OCI-LY3 (cell line): ENCODE measurements at regions not wholly inside any gene's neighbourhood (a gene's known extent, or its start where the extent isn't known, plus 50 kb on each side); places are given as distances from the start of the nearest gene placed in this dataset.

ENCODE experiments used
- EZH2phosphoT487 ChIP-seq: fragments of 200-600 bp; shearing (Covaris generic); IDR thresholded peaks from 2 replicates; pipeline ENCODE4 v1.6.1; 2018; ENCODE audit warnings: antibody characterized with exemption, mixed run types, low read depth
- TF ChIP-seq, protein P1 (sequence below): fragments of 200-600, 300-600 bp; sonication (generic); IDR thresholded peaks from 2 replicates; pipeline ENCODE4 v1.5.1; 2014; ENCODE audit warnings: antibody characterized with exemption, low read length, low read depth

DNA sequence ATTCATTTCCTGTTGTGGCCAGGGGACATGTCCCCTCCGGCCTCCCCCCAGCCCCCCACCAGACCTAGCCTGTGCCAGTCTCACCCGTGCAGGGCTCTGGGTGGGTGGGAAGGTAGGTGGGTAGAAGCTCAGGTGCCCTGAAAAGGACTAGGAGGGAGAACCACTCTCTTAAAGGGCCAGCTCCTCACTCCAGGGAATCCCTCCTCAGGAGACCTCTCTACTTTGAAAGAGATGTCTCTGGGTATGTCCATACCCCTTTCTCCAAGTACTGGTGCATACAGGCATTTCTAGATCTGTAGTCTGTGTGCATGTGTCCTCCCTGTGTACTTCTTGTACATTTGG, 60.8 kb upstream of the EPB41L1 start:
- TF ChIP-seq, protein P1, sequence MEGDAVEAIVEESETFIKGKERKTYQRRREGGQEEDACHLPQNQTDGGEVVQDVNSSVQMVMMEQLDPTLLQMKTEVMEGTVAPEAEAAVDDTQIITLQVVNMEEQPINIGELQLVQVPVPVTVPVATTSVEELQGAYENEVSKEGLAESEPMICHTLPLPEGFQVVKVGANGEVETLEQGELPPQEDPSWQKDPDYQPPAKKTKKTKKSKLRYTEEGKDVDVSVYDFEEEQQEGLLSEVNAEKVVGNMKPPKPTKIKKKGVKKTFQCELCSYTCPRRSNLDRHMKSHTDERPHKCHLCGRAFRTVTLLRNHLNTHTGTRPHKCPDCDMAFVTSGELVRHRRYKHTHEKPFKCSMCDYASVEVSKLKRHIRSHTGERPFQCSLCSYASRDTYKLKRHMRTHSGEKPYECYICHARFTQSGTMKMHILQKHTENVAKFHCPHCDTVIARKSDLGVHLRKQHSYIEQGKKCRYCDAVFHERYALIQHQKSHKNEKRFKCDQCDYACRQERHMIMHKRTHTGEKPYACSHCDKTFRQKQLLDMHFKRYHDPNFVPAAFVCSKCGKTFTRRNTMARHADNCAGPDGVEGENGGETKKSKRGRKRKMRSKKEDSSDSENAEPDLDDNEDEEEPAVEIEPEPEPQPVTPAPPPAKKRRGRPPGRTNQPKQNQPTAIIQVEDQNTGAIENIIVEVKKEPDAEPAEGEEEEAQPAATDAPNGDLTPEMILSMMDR = no peak
- no peak for TF ChIP-seq EZH2phosphoT487
